ENCODE measurements at regions not wholly inside any gene's neighbourhood (a gene's known extent, or its start where the extent isn't known, plus 50 kb on each side); places are given as distances from the start of the nearest gene placed in this dataset.

DNA sequence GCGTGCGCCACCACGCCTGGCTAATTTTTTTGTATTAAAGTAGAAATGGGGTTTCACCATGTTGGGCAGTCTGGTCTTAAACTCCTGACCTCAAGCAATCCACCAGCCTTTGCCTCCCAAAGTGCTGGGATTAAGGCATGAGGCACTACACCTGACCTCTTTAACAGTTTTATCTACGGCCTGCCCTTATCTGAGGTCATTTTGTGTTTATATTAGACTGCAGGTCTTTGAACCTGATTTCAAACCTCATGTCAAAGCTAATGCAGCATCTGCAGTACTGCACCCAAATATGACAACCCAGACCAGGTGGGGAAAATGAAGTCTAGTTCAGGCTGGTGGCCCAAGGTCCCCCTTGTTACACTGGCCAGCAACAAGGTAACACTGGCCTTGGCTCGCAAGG lies 89.3 kb upstream of the ARMC2 start:
- no peak overlapping the region for H3K4me3 ChIP-seq
- H3K27me3 ChIP-seq: no peaks in the 10 kb centered on the region
- no peak for DNase-seq
- H3K4me1 ChIP-seq: peaks cover 0 to 10% (median 0%) of the 10 kb centered on the region in 3 donors
- intact Hi-C loops (cut with DNase I): no loop called here
- WGBS, 2 donors: 86 to 100% methylated on average over 2 to 5 of the region's 5 CpGs
- H3K36me3 ChIP-seq: no peaks in the 10 kb centered on the region
- H3K27ac ChIP-seq: no peak overlapping the region
- no peaks in the 10 kb centered on the region for H3K9me3 ChIP-seq
- no peak for TF ChIP-seq POLR2A (IDR thresholded peaks at IDR 0.05)
- TF ChIP-seq, protein P1, sequence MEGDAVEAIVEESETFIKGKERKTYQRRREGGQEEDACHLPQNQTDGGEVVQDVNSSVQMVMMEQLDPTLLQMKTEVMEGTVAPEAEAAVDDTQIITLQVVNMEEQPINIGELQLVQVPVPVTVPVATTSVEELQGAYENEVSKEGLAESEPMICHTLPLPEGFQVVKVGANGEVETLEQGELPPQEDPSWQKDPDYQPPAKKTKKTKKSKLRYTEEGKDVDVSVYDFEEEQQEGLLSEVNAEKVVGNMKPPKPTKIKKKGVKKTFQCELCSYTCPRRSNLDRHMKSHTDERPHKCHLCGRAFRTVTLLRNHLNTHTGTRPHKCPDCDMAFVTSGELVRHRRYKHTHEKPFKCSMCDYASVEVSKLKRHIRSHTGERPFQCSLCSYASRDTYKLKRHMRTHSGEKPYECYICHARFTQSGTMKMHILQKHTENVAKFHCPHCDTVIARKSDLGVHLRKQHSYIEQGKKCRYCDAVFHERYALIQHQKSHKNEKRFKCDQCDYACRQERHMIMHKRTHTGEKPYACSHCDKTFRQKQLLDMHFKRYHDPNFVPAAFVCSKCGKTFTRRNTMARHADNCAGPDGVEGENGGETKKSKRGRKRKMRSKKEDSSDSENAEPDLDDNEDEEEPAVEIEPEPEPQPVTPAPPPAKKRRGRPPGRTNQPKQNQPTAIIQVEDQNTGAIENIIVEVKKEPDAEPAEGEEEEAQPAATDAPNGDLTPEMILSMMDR (IDR thresholded peaks at IDR 0.05): no peak

DNA sequence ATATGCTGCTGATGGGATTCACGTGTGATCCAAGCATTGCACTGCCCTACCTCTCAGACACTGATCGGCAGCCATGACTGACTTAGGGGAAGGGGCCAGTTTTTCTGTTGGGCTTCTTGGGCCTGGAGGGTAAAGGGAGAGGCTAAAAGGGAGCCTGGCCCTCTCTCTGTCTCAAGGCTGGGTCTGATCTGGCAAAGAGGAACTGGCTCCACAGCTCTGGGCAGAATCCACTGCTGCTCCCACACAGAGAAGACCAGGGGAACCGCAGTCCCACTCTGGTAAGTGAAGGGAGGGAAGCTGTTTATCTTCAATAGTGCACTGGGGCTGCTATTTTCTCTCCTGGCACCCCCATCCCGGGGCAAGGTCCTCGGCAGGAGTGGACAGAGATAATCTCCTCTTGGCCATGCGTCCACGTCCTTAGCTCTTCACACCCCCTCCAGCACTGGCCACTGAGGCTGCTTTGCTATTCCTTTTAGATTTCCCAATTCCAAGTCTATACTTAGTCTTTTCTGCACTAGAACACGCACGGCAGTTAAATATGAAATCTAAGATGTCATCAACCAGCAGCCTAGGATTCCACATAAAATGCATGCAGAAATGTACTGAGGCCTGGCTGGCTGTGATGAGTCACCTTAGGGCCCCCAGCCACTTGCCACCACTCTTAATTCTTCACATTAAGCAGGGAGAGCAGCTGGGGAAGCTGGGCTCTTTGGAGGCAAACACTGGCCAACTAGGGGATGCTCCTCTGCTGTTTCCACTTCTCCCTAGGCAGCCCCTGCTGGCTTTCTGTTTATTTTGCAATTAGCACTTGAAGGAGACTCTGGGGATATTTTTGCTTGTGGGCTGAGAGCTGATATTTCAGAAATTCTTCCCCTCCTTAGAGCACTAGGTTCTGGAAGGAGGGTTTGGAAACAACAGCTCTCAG lies 87.8 kb upstream of the ARMC2 start:
- Histone ChIP-seq H3K9me3 (no peaks in the 10 kb centered on the region), H3K27ac (no peak overlapping the region), H3K27me3 (no peaks in the 10 kb centered on the region), H3K4me3 (no peak overlapping the region), H3K4me1 (peaks cover 0 to 7% (median 0%) of the 10 kb centered on the region in 3 donors), H3K36me3 (no peaks in the 10 kb centered on the region)
- DNase-seq: no peak
- intact Hi-C loops (cut with DNase I): no loop called here
- no peak for TF ChIP-seq POLR2A (IDR thresholded peaks at IDR 0.05)
- TF ChIP-seq, protein P1 (IDR thresholded peaks at IDR 0.05): no peak
- WGBS, 2 donors: 83 to 90% methylated on average over 9 of the region's 9 CpGs

DNA sequence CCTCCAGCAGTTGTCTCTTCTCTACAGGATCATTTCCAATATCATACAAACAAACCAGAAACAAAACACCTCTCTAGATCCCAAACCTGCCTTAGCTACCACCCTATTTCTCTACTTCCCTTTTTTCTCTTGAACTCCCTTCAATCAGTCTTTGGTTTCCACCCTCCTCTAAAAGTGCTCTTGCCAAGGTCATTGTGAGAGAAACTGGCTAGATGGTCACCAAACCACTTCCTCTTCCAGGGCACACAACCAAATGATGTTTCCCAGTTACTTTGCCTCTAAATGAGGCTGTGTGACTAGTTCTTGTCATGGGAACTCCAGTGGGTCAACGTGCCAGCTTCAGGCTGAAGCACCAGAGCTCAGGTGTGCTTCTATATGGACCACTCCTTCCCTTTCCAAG lies 85.8 kb upstream of the ARMC2 start:
- intact Hi-C loops (cut with DNase I): no loop called here
- no peak for DNase-seq
- 38 to 57% methylated on average over 1 of the region's 1 CpG for WGBS, 2 donors
- Histone ChIP-seq H3K9me3 (no peaks in the 10 kb centered on the region), H3K4me1 (no peaks in the 10 kb centered on the region), H3K27ac (no peak overlapping the region), H3K4me3 (no peak overlapping the region), H3K36me3 (no peaks in the 10 kb centered on the region), H3K27me3 (no peaks in the 10 kb centered on the region)
- TF ChIP-seq POLR2A (IDR thresholded peaks at IDR 0.05): no peak
- TF ChIP-seq, protein P1 (IDR thresholded peaks at IDR 0.05): no peak

DNA sequence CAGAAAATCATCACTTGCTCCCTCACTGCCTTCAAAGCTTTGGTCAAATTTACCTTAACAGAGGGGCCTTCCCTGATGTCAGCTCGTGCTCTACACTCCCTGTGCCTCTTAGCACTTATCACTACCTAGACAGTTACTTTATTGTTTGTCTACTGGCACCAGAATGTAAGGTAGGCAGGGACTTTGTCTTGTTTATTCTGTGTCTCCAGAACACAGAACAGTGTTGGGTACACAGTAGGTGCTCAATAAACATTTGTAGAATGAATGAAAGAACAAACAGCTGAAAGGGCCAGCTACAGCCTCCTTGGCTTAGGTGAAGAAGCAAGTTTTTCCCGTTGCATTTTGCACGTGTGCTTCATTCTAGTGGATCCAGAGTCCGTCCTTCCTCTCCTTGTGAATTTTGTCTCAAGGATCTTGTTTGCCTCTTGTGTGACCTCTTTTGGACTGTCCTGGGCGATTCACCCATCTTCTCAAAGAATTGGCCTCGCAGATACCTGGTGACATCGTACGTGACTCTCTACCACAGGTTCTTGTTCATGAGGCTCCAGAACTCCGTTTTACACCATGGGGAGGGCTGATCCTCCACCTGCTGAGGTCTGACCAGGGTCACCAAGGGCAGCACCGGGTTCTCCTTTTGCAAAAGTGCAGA lies 84.2 kb upstream of the ARMC2 start:
- no peaks in the 10 kb centered on the region for H3K36me3 ChIP-seq
- intact Hi-C loops (cut with DNase I): no loop called here
- 84 to 90% methylated on average over 9 of the region's 10 CpGs for WGBS, 2 donors

More for the DNA sequence above, 84.2 kb upstream of the ARMC2 start:
- H3K9me3 ChIP-seq: no peaks in the 10 kb centered on the region
- H3K4me3 ChIP-seq: no peak overlapping the region
- no peak overlapping the region for H3K27ac ChIP-seq
- no peak for DNase-seq
- no peaks in the 10 kb centered on the region for H3K4me1 ChIP-seq
- TF ChIP-seq POLR2A (IDR thresholded peaks at IDR 0.05): no peak
- TF ChIP-seq, protein P1 (IDR thresholded peaks at IDR 0.05): no peak
- H3K27me3 ChIP-seq: no peaks in the 10 kb centered on the region

All from esophagus squamous epithelium (tissue), 5 donors.